ENCODE measurements at regions not wholly inside any gene's neighbourhood (a gene's known extent, or its start where the extent isn't known, plus 50 kb on each side); places are given as distances from the start of the nearest gene placed in this dataset.

DNA sequence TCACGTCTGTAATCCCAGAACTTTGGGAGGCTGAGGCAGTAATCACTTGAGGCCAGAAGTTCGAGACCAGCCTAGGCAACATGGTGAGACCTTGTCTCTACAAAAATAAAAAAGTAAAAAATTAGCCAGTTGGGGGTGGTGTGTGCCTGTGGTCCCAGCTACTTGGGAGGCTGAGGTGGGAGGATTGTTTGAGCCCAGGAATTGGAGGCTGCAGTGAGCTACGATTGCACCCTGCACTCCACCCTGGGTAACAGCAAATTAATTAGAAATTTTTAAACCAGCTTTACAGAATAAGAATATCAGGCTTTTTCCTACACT, 136.0 kb downstream of the EPC1 start:
- ChIA-PET CTCF (interaction anchor here (0.6 to 1.1 kb wide), 9 partner anchors 10 to 1630 kb away, joined by 3 to 7 read pairs (median 5); no protein-coding TSS in a partner anchor), POLR2A (ENCODE audit: unreplicated experiment) (no interaction called here)
- Histone ChIP-seq H3K79me1 (ENCODE audit: low read depth in 1 of 2, low read length in 2 of 2) (no peaks in the 10 kb centered on the region), H3K9ac (ENCODE audit: low read depth, low read length) (no peak overlapping the region), H3K9me3 (ENCODE audit: control insufficient read depth, insufficient read depth, low read length) (no peaks in the 10 kb centered on the region), H2BK5ac (ENCODE audit: low read depth, low read length, poor library complexity, severe bottlenecking) (no peak overlapping the region), H4K20me1 (ENCODE audit: insufficient read depth, low read length) (no peaks in the 10 kb centered on the region), H3K4me3 (ENCODE audit: insufficient read depth, low read depth, low read length) (no peak overlapping the region), H3K18ac (ENCODE audit: low read depth, low read length) (no peak overlapping the region), H3K27ac (ENCODE audit: insufficient read depth, low read length) (no peak overlapping the region), H3K36me3 (ENCODE audit: control insufficient read depth, insufficient read depth, low read length) (no peaks in the 10 kb centered on the region), H3K4ac (ENCODE audit: low read depth, low read length) (no peak overlapping the region), H2AK9ac (replicated peaks; ENCODE audit: low read depth, low read length, poor library complexity) (no peak overlapping the region), H3K14ac (replicated peaks; ENCODE audit: low read depth, low read length) (no peak overlapping the region), H2BK20ac (ENCODE audit: low read depth, low read length) (no peak overlapping the region), H2AK5ac (ENCODE audit: low read depth, low read length) (no peak overlapping the region), H4K91ac (ENCODE audit: insufficient read depth, low read depth, low read length) (no peak overlapping the region), H4K8ac (ENCODE audit: low read depth in 2 of 2, low read length in 2 of 2) (no peak overlapping the region), H2BK120ac (ENCODE audit: low read depth, low read length) (no peak overlapping the region), H2BK15ac (ENCODE audit: low read depth, low read length) (no peak overlapping the region), H3K56ac (ENCODE audit: extremely low read depth, insufficient read depth, low read length) (no peak overlapping the region), H2AFZ (replicated peaks; ENCODE audit: low read length, poor library complexity) (no peak overlapping the region), H3K4me1 (ENCODE audit: control insufficient read depth, insufficient read depth, low read length) (no peaks in the 10 kb centered on the region), H3K9me1 (ENCODE audit: insufficient read depth, low read length) (no peaks in the 10 kb centered on the region), H3K23ac (ENCODE audit: low read depth, low read length) (no peak overlapping the region), H3K27me3 (ENCODE audit: control insufficient read depth, insufficient read depth, low read length) (peaks cover 2% of the 10 kb centered on the region; the same call in 1 of the 2 replicates), H3K4me2 (ENCODE audit: low read depth, low read length) (no peak overlapping the region), H4K5ac (ENCODE audit: low read depth, low read length) (no peak overlapping the region)
- BruUV-seq (replicated peaks) = no TSS peak
- in situ Hi-C loops (cut with MboI; ENCODE audit: low sequenced_read_pairs) (loop anchor here (25.0 kb wide), 1 partner anchor 349 kb away; no protein-coding TSS in a partner anchor), intact Hi-C loops (cut with micrococcal nuclease) (no loop called here), dilution Hi-C loops (cut with HindIII; ENCODE audit: low sequenced_read_pairs, unreplicated experiment) (no loop called here)
- no peak for DNase-seq
- 50% methylated on average over 1 of the region's 3 CpGs; no CpG with 5 or more reads in 1 of the 2 experiments for WGBS, 2 experiments (ENCODE audit: extremely low coverage in 2 of 2, insufficient read length in 1 of 2)
- TF ChIP-seq FOS (IDR thresholded peaks at IDR 0.05; ENCODE audit: low read depth, low read length) (no peak), POLR2A (IDR thresholded peaks at IDR 0.05; ENCODE audit: low read depth, low read length) (no peak), NFE2L2 (IDR thresholded peaks at IDR 0.05; ENCODE audit: low read depth, low read length) (no peak), BHLHE40 (IDR thresholded peaks at IDR 0.05; ENCODE audit: low read depth, low read length) (no peak), CHD1 (IDR thresholded peaks at IDR 0.05; ENCODE audit: low read depth, low read length) (no peak), RCOR1 (IDR thresholded peaks at IDR 0.05; ENCODE audit: insufficient replicate concordance, low read length) (no peak), CEBPB (IDR thresholded peaks at IDR 0.05; ENCODE audit: low read depth, low read length) (no peak), MAZ (IDR thresholded peaks at IDR 0.05; ENCODE audit: borderline replicate concordance, low read depth, low read length) (no peak), SMC3 (IDR thresholded peaks at IDR 0.05; ENCODE audit: low read depth, low read length) (no peak)
- TF ChIP-seq, protein P1, sequence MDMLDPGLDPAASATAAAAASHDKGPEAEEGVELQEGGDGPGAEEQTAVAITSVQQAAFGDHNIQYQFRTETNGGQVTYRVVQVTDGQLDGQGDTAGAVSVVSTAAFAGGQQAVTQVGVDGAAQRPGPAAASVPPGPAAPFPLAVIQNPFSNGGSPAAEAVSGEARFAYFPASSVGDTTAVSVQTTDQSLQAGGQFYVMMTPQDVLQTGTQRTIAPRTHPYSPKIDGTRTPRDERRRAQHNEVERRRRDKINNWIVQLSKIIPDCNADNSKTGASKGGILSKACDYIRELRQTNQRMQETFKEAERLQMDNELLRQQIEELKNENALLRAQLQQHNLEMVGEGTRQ (IDR thresholded peaks at IDR 0.05; ENCODE audit: low read depth, low read length) = no peak
- ATAC-seq (ENCODE audit: low read depth) = no peak

Measured in IMR-90 (cell line).